ENCODE measurements at regions not wholly inside any gene's neighbourhood (a gene's known extent, or its start where the extent isn't known, plus 50 kb on each side); places are given as distances from the start of the nearest gene placed in this dataset.

- DNase-seq = no peak
Observed at GRCh38 chr6:77979204-77979603, 326.4 kb downstream of the MEI4 start.

GRCh38 chr6:77986380-77987034, 333.7 kb downstream of the MEI4 start:
- DNase-seq = no peak

DNA sequence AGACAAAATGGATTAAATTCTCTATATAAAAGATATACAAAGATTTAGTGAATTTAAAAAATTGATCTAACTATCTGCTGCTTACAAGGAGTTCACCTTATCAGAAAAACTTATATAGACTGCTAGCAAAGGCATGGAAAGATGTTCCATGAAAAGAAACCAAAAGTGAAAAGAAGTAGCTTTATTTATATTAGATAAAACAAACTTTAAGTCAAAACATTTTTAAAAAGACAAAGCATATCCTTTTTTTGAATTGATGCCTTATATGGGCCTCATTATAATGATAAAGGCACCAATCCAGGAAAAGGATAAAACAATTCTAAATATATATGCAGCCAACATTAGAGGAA, 334.2 kb downstream of the MEI4 start:
- no peak for DNase-seq

GRCh38 chr6:78010130-78010529, 357.3 kb downstream of the MEI4 start:
- no peak for DNase-seq

DNA sequence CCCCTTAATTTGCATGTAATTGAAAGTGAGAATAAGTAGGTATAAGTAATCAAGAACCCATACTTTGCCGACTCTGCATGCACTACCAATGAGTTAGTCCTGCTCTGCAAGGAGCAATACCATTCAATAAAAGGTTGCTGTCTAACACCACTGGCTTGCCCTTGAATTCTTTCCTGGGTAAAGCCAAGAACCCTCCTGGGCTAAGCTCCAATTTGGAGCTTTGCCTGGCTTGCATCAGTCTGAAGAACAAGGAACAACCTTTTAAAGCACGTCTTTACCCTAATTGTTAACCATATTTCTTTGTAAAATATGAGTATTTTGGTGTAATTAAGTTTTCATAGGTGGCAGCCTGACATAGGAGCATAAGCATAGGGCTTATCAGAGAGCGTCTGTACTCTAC, 367.7 kb downstream of the MEI4 start:
- no peak for DNase-seq

- DNase-seq = no peak
Observed at GRCh38 chr6:78025502-78025901, 372.7 kb downstream of the MEI4 start.

- DNase-seq = no peak
Observed at GRCh38 chr6:78031228-78031627, 378.4 kb downstream of the MEI4 start.

GRCh38 chr6:78059171-78059570, 406.3 kb downstream of the MEI4 start:
- DNase-seq = no peak

GRCh38 chr6:78062993-78063392, 410.2 kb downstream of the MEI4 start:
- DNase-seq = no peak

- DNase-seq = no peak
Observed at GRCh38 chr6:78076371-78076770, 423.5 kb downstream of the MEI4 start.

- DNase-seq = no peak
Observed at GRCh38 chr6:78089531-78089930, 436.7 kb downstream of the MEI4 start.

- no peak for DNase-seq
Observed at GRCh38 chr6:78093906-78094305, 441.1 kb downstream of the MEI4 start.

- DNase-seq = no peak
Observed at GRCh38 chr6:78101387-78101786, 448.5 kb downstream of the MEI4 start.

DNA sequence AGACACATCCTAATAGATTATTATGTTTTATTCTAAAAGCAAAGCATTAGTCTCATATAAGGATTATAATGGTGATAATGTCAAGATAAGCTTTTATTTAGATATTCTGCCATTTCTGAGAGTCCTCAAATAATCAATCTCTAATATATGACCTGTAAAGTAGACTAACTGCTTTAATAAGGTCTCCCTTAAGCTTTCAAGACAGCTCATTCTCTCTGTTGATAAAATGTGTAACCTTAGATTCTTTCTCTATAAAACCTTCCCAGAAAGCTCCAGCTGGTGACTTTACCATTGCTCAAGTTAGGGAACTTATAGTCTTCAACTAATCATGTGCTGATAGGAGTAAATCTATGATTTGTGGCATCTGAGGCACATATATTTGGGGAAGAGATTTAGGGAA, 457.8 kb downstream of the MEI4 start:
- DNase-seq = no peak

DNA sequence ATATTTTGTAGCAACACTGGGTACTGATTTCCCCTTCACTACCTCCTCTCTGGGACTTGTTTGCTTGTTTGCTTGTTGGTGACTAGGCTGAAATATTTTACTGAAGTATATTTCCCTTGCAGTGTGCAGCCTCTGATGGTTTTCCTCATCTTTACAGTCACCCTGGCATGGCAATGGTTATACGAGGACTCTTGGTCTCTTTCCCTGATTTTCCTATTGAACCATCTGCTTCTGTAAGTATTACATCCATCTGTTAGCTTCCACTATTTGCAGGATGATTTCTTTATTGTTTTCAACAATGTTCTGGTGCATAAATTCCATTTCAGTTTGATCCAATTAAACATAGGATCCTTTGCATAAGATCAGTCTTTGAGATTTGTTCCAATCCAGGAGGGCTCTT, 465.1 kb downstream of the MEI4 start:
- no peak for DNase-seq

DNA sequence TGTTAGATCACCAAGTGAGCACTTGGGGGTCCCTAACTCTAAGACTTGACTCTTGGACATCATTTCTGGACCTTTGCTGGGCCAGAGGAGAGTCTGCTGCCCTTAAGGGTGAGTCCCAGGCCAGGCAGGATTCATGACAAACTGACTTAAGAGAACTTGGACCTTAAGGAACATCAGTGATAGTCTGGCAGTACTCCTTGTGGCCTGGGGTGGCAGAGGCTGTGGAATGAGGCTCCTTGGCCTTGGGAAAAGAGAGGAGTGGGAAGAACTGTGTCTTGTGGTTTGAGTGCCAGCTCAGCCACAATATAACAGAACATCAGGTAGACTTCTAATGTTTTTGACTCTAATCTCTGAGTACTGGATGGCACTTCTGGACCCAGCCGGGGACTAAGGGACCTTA, 478.7 kb downstream of the MEI4 start:
- DNase-seq = no peak

GRCh38 chr6:78132671-78133410, 480.0 kb downstream of the MEI4 start:
- no peak for DNase-seq

- no peak for DNase-seq
Observed at GRCh38 chr6:78150425-78150824, 497.6 kb downstream of the MEI4 start.

- no peak for DNase-seq
Observed at GRCh38 chr6:78153976-78154375, 501.1 kb downstream of the MEI4 start.

GRCh38 chr6:78157606-78158005, 504.8 kb downstream of the MEI4 start:
- no peak for DNase-seq

DNA sequence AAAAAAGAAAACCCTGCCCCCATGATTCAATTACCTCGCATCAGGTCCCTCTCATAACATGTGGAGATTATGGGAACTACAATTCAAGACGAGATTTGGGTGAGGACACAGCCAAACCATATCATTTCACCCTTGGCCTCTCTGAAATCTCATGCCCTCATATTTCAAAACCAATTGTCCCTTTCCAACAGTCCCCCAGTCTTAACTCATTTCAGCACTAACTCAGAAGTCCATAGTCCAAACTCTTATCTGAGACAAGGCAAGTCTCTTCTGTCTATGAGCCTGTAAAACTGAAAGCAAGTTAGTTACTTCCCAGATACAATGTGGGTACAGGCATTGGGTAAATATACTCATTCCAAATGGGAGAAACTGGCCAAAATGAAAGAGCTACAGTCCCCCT, 536.1 kb downstream of the MEI4 start:
- DNase-seq = no peak

DNA sequence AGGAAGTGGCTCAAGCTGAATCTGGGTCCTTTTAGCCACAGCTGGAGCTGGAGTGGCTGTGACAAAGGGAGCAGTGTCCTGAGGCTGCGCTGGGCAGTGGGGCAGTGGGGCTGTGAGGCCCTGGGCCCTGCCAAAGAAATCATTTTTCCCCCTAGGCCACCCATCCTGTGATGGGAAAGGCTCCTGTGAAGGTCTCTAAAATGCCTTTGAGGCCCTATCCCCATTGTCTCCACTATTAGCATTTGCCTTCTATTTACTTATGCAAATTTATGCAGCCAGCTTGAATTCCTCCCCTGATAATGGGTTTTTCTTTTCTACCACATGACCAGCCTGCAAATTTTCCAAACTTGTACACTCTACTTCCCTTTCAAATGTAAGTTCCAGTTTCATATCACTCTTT, 539.2 kb downstream of the MEI4 start:
- DNase-seq = no peak

DNA sequence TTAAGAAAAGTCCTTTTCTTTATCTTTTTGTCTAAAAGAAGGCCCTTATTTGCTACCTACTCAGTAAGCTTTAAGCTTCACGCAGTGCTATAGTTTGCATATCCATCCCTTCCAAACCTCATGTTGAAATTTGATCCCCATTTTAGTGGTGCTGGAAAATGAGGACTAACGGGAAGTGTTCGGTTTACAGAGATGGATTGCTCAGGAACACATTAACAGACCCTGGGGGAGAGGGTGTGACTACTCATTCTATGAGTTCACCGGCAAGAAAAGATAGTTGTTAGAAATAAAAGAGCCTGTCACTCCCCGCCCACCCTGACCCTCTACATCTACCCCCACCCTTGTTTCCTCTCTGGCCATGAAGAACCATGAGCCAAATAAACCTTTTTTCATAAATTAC, 546.2 kb downstream of the MEI4 start:
- DNase-seq = no peak

- no peak for DNase-seq
Observed at GRCh38 chr6:78222226-78222625, 569.4 kb downstream of the MEI4 start.

- DNase-seq = no peak
Observed at GRCh38 chr6:78231002-78231401, 578.2 kb downstream of the MEI4 start.
